ENCODE measurements at regions not wholly inside any gene's neighbourhood (a gene's known extent, or its start where the extent isn't known, plus 50 kb on each side); places are given as distances from the start of the nearest gene placed in this dataset.

DNA sequence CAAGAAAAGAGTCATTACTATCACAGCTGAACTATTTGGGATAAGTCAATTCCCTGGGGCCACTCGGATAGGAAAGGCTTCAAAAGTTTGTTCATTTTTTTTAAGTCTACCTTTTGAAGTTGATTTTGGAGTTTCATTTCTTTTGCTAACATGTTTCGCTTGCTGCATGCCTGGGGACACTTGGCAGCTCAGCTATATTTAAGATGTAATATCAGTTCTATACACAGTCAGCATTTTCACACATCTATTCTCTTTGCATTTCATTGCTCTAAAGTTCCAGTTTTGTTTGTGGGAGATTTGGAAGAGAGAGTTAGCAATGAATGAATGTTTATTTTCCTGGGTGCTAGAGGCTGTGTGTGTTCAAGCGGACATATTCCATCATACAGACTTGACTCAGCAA, 445.2 kb upstream of the GRAMD2B start:
- intact Hi-C loops (cut with DNase I; ENCODE audit: low total_unique reads) = no loop called here
- no peaks in the 10 kb centered on the region for H3K4me1 ChIP-seq
- no peaks in the 10 kb centered on the region for H3K36me3 ChIP-seq
- TF ChIP-seq, protein P1, sequence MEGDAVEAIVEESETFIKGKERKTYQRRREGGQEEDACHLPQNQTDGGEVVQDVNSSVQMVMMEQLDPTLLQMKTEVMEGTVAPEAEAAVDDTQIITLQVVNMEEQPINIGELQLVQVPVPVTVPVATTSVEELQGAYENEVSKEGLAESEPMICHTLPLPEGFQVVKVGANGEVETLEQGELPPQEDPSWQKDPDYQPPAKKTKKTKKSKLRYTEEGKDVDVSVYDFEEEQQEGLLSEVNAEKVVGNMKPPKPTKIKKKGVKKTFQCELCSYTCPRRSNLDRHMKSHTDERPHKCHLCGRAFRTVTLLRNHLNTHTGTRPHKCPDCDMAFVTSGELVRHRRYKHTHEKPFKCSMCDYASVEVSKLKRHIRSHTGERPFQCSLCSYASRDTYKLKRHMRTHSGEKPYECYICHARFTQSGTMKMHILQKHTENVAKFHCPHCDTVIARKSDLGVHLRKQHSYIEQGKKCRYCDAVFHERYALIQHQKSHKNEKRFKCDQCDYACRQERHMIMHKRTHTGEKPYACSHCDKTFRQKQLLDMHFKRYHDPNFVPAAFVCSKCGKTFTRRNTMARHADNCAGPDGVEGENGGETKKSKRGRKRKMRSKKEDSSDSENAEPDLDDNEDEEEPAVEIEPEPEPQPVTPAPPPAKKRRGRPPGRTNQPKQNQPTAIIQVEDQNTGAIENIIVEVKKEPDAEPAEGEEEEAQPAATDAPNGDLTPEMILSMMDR (IDR thresholded peaks at IDR 0.05) = no peak
- TF ChIP-seq POLR2A (IDR thresholded peaks at IDR 0.05) (no peak), POLR2AphosphoS5 (IDR thresholded peaks at IDR 0.05) (no peak), EP300 (IDR thresholded peaks at IDR 0.05; ENCODE audit: low read depth) (no peak)
- H3K27me3 ChIP-seq = no peaks in the 10 kb centered on the region
- no peak overlapping the region for H3K4me3 ChIP-seq
- H3K9me3 ChIP-seq = no peaks in the 10 kb centered on the region
- no peak overlapping the region for H3K27ac ChIP-seq
- in situ Hi-C loops (cut with MboI; ENCODE audit: low pct_ligation_motif_present in 1 of 4, low pct_unique_long_range_greater_than_20kb in 1 of 4, low sequenced_read_pairs in 3 of 4) = no loop called here
- WGBS, 2 donors (ENCODE audit: low coverage in 1 of 2) = 86 to 88% methylated on average over 3 of the region's 3 CpGs
- DNase-seq = no peak

DNA sequence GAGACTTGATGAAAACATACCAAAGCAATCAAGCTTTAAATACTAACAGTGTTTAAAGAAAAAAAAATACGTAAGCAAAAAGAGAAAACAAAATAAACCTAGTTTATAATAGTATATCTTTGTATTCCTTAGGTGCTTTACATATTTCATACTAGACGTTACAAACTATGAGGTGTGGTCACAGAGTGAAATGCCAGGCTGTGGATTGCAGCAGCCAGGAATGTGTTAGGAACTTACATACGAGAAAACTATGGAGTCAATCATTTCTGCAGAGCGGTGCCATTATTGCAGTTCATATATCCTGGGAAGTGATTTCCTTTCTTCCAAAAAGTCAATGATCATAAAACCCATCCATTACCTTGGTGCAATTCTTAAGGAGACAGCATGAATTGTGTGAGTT, 443.6 kb upstream of the GRAMD2B start:
- Histone ChIP-seq H3K27me3 (no peaks in the 10 kb centered on the region), H3K36me3 (no peaks in the 10 kb centered on the region), H3K4me3 (no peak overlapping the region), H3K4me1 (no peaks in the 10 kb centered on the region), H3K27ac (no peak overlapping the region), H3K9me3 (peaks cover 0 to 5% of the 10 kb centered on the region in 2 donors)
- in situ Hi-C loops (cut with MboI; ENCODE audit: low pct_ligation_motif_present in 1 of 4, low pct_unique_long_range_greater_than_20kb in 1 of 4, low sequenced_read_pairs in 3 of 4) = no loop called here
- 66 to 79% methylated on average over 3 to 4 of the region's 4 CpGs for WGBS, 2 donors (ENCODE audit: low coverage in 1 of 2)
- TF ChIP-seq EP300 (IDR thresholded peaks at IDR 0.05; ENCODE audit: low read depth) = no peak
- TF ChIP-seq POLR2A (IDR thresholded peaks at IDR 0.05) = no peak
- TF ChIP-seq, protein P1 (IDR thresholded peaks at IDR 0.05) = no peak
- no peak for TF ChIP-seq POLR2AphosphoS5 (IDR thresholded peaks at IDR 0.05)
- intact Hi-C loops (cut with DNase I; ENCODE audit: low total_unique reads) = no loop called here
- DNase-seq = no peak

DNA sequence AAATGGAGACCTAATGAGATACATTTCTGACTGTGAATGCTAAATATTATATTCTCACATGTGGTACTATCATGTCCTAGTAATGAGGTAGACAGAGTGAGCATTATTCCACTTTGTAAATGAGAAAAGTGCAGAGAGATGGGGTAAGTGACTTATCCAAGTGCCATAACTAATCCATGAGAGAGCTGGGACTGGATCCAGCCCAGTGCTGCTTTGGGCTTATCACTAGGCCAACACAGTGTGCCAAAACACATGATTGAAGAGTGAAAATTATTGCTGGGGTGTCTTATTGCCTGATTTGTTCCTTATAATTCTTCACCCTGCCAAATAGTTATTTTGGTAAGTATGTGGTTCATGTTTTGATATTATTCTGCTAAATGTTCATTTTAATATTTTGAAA, 442.2 kb upstream of the GRAMD2B start:
- Histone ChIP-seq H3K9me3 (peaks cover 0 to 6% of the 10 kb centered on the region in 2 donors), H3K27me3 (no peaks in the 10 kb centered on the region), H3K4me1 (no peaks in the 10 kb centered on the region), H3K36me3 (no peaks in the 10 kb centered on the region), H3K27ac (no peak overlapping the region), H3K4me3 (no peak overlapping the region)
- TF ChIP-seq POLR2A (IDR thresholded peaks at IDR 0.05) = no peak
- TF ChIP-seq POLR2AphosphoS5 (IDR thresholded peaks at IDR 0.05) = no peak
- TF ChIP-seq EP300 (IDR thresholded peaks at IDR 0.05; ENCODE audit: low read depth) = no peak
- TF ChIP-seq, protein P1 (IDR thresholded peaks at IDR 0.05) = no peak
- DNase-seq = no peak
- in situ Hi-C loops (cut with MboI; ENCODE audit: low pct_ligation_motif_present in 1 of 4, low pct_unique_long_range_greater_than_20kb in 1 of 4, low sequenced_read_pairs in 3 of 4) = no loop called here
- intact Hi-C loops (cut with DNase I; ENCODE audit: low total_unique reads) = no loop called here

DNA sequence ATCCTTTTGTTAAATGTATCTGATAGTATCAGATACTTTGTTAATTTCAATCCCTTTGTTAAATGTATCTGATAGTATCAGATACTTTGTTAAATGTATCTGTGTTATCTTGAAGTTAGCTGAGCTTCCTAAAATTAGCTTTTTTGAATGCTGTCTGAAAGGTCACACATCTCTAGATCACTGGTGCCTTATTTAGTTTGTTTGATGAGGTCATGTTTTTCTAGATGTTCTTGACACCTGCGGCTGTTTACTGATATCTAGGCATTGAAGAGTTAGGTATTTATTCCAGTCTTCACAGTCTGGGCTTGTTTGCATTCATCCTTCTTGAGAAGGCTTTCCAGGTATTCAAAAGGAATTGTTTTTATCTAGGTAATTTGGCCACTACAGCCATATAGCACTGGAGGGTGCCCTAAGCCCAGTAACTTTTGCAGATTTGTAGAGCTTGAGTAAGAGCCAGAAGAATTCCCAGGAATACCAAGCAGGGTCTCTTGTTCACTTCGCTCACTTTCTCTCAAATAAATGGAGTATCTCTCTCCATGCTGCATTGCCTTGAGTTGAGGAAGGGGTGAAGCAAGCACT, 435.4 kb upstream of the GRAMD2B start:
- in situ Hi-C loops (cut with MboI; ENCODE audit: low pct_ligation_motif_present in 1 of 4, low pct_unique_long_range_greater_than_20kb in 1 of 4, low sequenced_read_pairs in 3 of 4) (no loop called here), intact Hi-C loops (cut with DNase I; ENCODE audit: low total_unique reads) (no loop called here)
- no peak for DNase-seq
- Histone ChIP-seq H3K27ac (no peak overlapping the region), H3K36me3 (no peaks in the 10 kb centered on the region), H3K4me3 (no peak overlapping the region), H3K27me3 (no peaks in the 10 kb centered on the region), H3K4me1 (no peaks in the 10 kb centered on the region), H3K9me3 (peaks cover 0 to 6% of the 10 kb centered on the region in 2 donors)
- TF ChIP-seq, protein P1 (IDR thresholded peaks at IDR 0.05) = no peak
- TF ChIP-seq EP300 (IDR thresholded peaks at IDR 0.05; ENCODE audit: low read depth) (no peak), POLR2A (IDR thresholded peaks at IDR 0.05) (no peak), POLR2AphosphoS5 (IDR thresholded peaks at IDR 0.05) (no peak)
- 100% methylated on average over 2 of the region's 2 CpGs for WGBS, 2 donors (ENCODE audit: low coverage in 1 of 2)
